ENCODE measurements at regions not wholly inside any gene's neighbourhood (a gene's known extent, or its start where the extent isn't known, plus 50 kb on each side); places are given as distances from the start of the nearest gene placed in this dataset.

GRCh38 chr9:73845539-73845938 is 651.6 kb upstream of the RORB start:
- in situ Hi-C loops (cut with MboI; ENCODE audit: low sequenced_read_pairs), result no loop called here

- in situ Hi-C loops (cut with MboI; ENCODE audit: low sequenced_read_pairs), result no loop called here
Observed at GRCh38 chr9:73845954-73846690, 651.0 kb upstream of the RORB start.

- in situ Hi-C loops (cut with MboI; ENCODE audit: low sequenced_read_pairs), result no loop called here
Observed at GRCh38 chr9:73847536-73847935, 649.6 kb upstream of the RORB start.

- in situ Hi-C loops (cut with MboI; ENCODE audit: low sequenced_read_pairs), result no loop called here
Observed at GRCh38 chr9:73853549-73853948, 643.6 kb upstream of the RORB start.

- in situ Hi-C loops (cut with MboI; ENCODE audit: low sequenced_read_pairs), result no loop called here
Observed at GRCh38 chr9:73855206-73855605, 641.9 kb upstream of the RORB start.

GRCh38 chr9:73863924-73864323 is 633.2 kb upstream of the RORB start:
- in situ Hi-C loops (cut with MboI; ENCODE audit: low sequenced_read_pairs), result no loop called here

- in situ Hi-C loops (cut with MboI; ENCODE audit: low sequenced_read_pairs), result no loop called here
Observed at GRCh38 chr9:73866451-73866850, 630.7 kb upstream of the RORB start.

GRCh38 chr9:73869264-73869663 is 627.9 kb upstream of the RORB start:
- in situ Hi-C loops (cut with MboI; ENCODE audit: low sequenced_read_pairs), result no loop called here

GRCh38 chr9:73871636-73872035 is 625.5 kb upstream of the RORB start:
- in situ Hi-C loops (cut with MboI; ENCODE audit: low sequenced_read_pairs), result no loop called here

- in situ Hi-C loops (cut with MboI; ENCODE audit: low sequenced_read_pairs), result no loop called here
Observed at GRCh38 chr9:73872701-73873100, 624.4 kb upstream of the RORB start.

GRCh38 chr9:73880101-73880500 is 617.0 kb upstream of the RORB start:
- in situ Hi-C loops (cut with MboI; ENCODE audit: low sequenced_read_pairs), result no loop called here

GRCh38 chr9:73889023-73889422 is 608.1 kb upstream of the RORB start:
- in situ Hi-C loops (cut with MboI; ENCODE audit: low sequenced_read_pairs), result no loop called here

GRCh38 chr9:73890685-73891277 is 606.4 kb upstream of the RORB start:
- in situ Hi-C loops (cut with MboI; ENCODE audit: low sequenced_read_pairs), result no loop called here

GRCh38 chr9:73892335-73892734 is 604.8 kb upstream of the RORB start:
- in situ Hi-C loops (cut with MboI; ENCODE audit: low sequenced_read_pairs), result no loop called here

- in situ Hi-C loops (cut with MboI; ENCODE audit: low sequenced_read_pairs), result no loop called here
Observed at GRCh38 chr9:73893230-73893629, 603.9 kb upstream of the RORB start.

- in situ Hi-C loops (cut with MboI; ENCODE audit: low sequenced_read_pairs), result no loop called here
Observed at GRCh38 chr9:73896061-73896460, 601.1 kb upstream of the RORB start.

GRCh38 chr9:73906671-73907070 is 590.5 kb upstream of the RORB start:
- in situ Hi-C loops (cut with MboI; ENCODE audit: low sequenced_read_pairs), result no loop called here

- in situ Hi-C loops (cut with MboI; ENCODE audit: low sequenced_read_pairs), result no loop called here
Observed at GRCh38 chr9:73911804-73912203, 585.3 kb upstream of the RORB start.

- in situ Hi-C loops (cut with MboI; ENCODE audit: low sequenced_read_pairs), result no loop called here
Observed at GRCh38 chr9:73916016-73916673, 581.0 kb upstream of the RORB start.

- in situ Hi-C loops (cut with MboI; ENCODE audit: low sequenced_read_pairs), result no loop called here
Observed at GRCh38 chr9:73919712-73920111, 577.4 kb upstream of the RORB start.

- in situ Hi-C loops (cut with MboI; ENCODE audit: low sequenced_read_pairs), result no loop called here
Observed at GRCh38 chr9:73923796-73924195, 573.3 kb upstream of the RORB start.

GRCh38 chr9:73951147-73951546 is 546.0 kb upstream of the RORB start:
- in situ Hi-C loops (cut with MboI; ENCODE audit: low sequenced_read_pairs), result no loop called here
